ENCODE measurements at regions not wholly inside any gene's neighbourhood (a gene's known extent, or its start where the extent isn't known, plus 50 kb on each side); places are given as distances from the start of the nearest gene placed in this dataset.

- Mint-ChIP-seq H3K27me3 (no peaks in the 10 kb centered on the region), H3K27ac (no peak overlapping the region), H3K4me1 (ENCODE audit: low read depth) (no peaks in the 10 kb centered on the region), H3K4me3 (no peak overlapping the region), H3K9me3 (no peaks in the 10 kb centered on the region), H3K36me3 (ENCODE audit: low read depth) (no peaks in the 10 kb centered on the region)
- intact Hi-C loops (cut with micrococcal nuclease) = no loop called here
These were observed 260.1 kb downstream of the TUSC7 start for GRCh38 chr3:116969646-116970045.

DNA sequence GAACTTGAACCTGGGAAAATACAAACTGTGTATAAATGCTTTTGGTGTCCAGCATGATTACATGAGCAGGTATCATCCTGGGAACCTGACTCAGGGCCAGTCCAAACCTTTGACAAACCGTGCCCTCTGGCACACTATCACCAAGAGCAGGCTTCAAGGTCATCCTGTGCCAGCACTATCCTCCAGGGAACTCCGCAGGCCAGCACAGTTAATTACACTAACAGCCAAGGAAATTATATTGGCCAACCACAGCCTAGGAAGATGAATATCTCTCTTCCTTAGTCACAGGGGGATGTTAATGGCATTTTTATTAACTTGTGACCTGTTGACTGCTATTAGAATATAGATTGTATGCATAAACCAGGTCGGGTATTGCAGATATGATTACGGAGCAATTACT is 262.0 kb downstream of the TUSC7 start:
- Mint-ChIP-seq H3K27me3 (no peaks in the 10 kb centered on the region), H3K27ac (no peak overlapping the region), H3K4me3 (no peak overlapping the region), H3K36me3 (ENCODE audit: low read depth) (no peaks in the 10 kb centered on the region), H3K4me1 (ENCODE audit: low read depth) (no peaks in the 10 kb centered on the region), H3K9me3 (no peaks in the 10 kb centered on the region)
- intact Hi-C loops (cut with micrococcal nuclease) = no loop called here

DNA sequence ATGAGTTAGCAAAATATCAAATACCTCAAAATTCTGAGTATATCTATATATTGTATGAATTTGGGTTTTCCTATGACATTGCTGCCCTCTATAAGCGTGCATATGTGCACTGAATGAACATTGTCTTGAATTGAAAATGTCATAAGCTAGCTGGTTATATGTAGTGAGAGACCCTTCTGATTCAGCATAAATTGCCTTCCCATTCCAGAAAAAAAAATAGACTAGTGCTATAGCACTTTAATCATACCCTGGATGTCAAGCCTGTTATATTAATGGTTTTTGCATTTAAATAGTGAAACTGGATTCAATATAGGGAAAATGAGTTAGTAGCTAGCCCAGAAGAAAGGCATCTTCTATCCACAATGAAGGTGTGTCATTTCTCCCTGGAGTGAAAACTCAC is 265.1 kb downstream of the TUSC7 start:
- Mint-ChIP-seq H3K27me3 (no peaks in the 10 kb centered on the region), H3K36me3 (ENCODE audit: low read depth) (no peaks in the 10 kb centered on the region), H3K27ac (no peak overlapping the region), H3K4me1 (ENCODE audit: low read depth) (no peaks in the 10 kb centered on the region), H3K9me3 (no peaks in the 10 kb centered on the region), H3K4me3 (no peak overlapping the region)
- intact Hi-C loops (cut with micrococcal nuclease) = no loop called here

- Mint-ChIP-seq H3K27ac (no peak overlapping the region), H3K27me3 (no peaks in the 10 kb centered on the region), H3K4me3 (no peak overlapping the region), H3K4me1 (ENCODE audit: low read depth) (no peaks in the 10 kb centered on the region), H3K9me3 (no peaks in the 10 kb centered on the region), H3K36me3 (ENCODE audit: low read depth) (no peaks in the 10 kb centered on the region)
- intact Hi-C loops (cut with micrococcal nuclease) = no loop called here
These were observed 267.9 kb downstream of the TUSC7 start for GRCh38 chr3:116977441-116977840.

- H3K4me3 Mint-ChIP-seq = no peak overlapping the region
- intact Hi-C loops (cut with micrococcal nuclease) = no loop called here
- no peaks in the 10 kb centered on the region for H3K27me3 Mint-ChIP-seq
These were observed 270.5 kb downstream of the TUSC7 start for GRCh38 chr3:116980099-116980498.

DNA sequence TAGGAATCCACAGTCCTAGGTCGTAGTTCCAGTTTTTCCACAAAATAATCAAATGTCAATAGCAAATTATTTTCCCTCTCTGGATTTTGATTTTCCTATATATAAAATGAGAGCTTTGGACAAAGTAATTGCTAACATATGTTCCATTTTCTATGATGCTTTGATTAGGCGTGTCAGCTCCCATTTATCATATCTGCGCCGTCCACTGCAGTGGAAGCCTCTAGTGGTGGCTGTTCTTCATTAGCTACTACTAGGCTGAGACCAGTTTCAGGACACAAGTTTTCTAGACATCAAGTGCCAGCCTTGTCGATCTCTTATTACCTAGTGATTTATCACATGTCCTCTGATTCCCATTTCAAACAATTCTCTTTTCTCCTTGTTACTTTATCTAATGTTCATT is 271.5 kb downstream of the TUSC7 start:
- Mint-ChIP-seq H3K4me3 (no peak overlapping the region), H3K4me1 (ENCODE audit: low read depth) (no peaks in the 10 kb centered on the region), H3K27me3 (no peaks in the 10 kb centered on the region), H3K36me3 (ENCODE audit: low read depth) (no peaks in the 10 kb centered on the region), H3K27ac (no peak overlapping the region), H3K9me3 (no peaks in the 10 kb centered on the region)
- intact Hi-C loops (cut with micrococcal nuclease) = no loop called here

More at GRCh38 chr3:116980099-116980498, 270.5 kb downstream of the TUSC7 start:
- no peaks in the 10 kb centered on the region for H3K9me3 Mint-ChIP-seq
- no peak overlapping the region for H3K27ac Mint-ChIP-seq
- H3K4me1 Mint-ChIP-seq (ENCODE audit: low read depth) = no peaks in the 10 kb centered on the region
- H3K36me3 Mint-ChIP-seq (ENCODE audit: low read depth) = no peaks in the 10 kb centered on the region

DNA sequence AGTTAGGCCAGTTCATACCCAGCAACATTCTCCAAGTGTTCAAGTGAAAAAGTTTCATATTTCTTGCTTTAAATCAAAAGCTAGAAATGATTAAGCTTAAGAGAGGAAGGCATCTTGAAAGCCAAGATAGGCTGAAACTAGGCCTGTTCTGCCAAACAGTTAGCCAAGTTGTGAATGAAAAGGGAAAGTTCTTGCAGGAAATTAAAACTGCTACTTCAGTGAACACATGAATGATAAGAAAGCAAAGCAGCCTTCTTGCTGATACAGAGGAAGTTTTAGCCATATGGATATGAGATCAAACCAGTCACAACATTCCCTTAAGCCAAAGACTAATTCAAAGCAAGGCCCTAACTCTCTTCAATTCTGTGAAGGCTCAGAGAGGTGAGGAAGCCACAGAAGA is 274.7 kb downstream of the TUSC7 start:
- no peaks in the 10 kb centered on the region for H3K4me1 Mint-ChIP-seq (ENCODE audit: low read depth)
- H3K4me3 Mint-ChIP-seq = no peak overlapping the region
- H3K27ac Mint-ChIP-seq = no peak overlapping the region
- intact Hi-C loops (cut with micrococcal nuclease) = no loop called here
- no peaks in the 10 kb centered on the region for H3K36me3 Mint-ChIP-seq (ENCODE audit: low read depth)
- H3K27me3 Mint-ChIP-seq = no peaks in the 10 kb centered on the region
- H3K9me3 Mint-ChIP-seq = no peaks in the 10 kb centered on the region

- H3K9me3 Mint-ChIP-seq = no peaks in the 10 kb centered on the region
- no peaks in the 10 kb centered on the region for H3K36me3 Mint-ChIP-seq (ENCODE audit: low read depth)
These were observed 284.8 kb downstream of the TUSC7 start for GRCh38 chr3:116994351-116994879.

DNA sequence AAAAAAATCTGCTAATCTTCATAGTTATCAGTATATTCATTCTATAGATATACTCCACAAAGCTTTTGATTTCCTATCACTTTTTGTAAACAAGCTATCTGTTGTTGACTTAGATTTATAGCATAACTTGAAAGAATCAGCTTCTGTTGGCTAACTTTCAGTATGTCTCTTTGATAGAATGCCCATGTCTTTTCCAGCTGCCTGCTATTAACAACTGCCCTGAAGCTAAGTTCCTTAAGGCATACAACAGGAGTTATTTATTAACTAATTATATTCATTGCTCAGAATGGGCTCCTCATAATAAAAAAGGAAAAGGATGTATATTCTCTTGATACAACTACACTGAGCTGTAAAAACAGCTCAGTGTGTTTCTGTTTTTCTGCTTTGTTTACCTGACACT is 293.9 kb downstream of the TUSC7 start:
- intact Hi-C loops (cut with micrococcal nuclease) = no loop called here
- no peak overlapping the region for H3K27ac Mint-ChIP-seq
- H3K4me1 Mint-ChIP-seq (ENCODE audit: low read depth) = no peaks in the 10 kb centered on the region
- no peaks in the 10 kb centered on the region for H3K9me3 Mint-ChIP-seq
- H3K36me3 Mint-ChIP-seq (ENCODE audit: low read depth) = no peaks in the 10 kb centered on the region
- H3K27me3 Mint-ChIP-seq = no peaks in the 10 kb centered on the region
- H3K4me3 Mint-ChIP-seq = no peak overlapping the region

More at GRCh38 chr3:116994351-116994879, 284.8 kb downstream of the TUSC7 start:
- intact Hi-C loops (cut with micrococcal nuclease) = no loop called here
- no peak overlapping the region for H3K4me3 Mint-ChIP-seq
- H3K4me1 Mint-ChIP-seq (ENCODE audit: low read depth) = no peaks in the 10 kb centered on the region
- H3K27ac Mint-ChIP-seq = no peak overlapping the region
- H3K27me3 Mint-ChIP-seq = no peaks in the 10 kb centered on the region

GRCh38 chr3:117005274-117005673 is 295.7 kb downstream of the TUSC7 start:
- H3K27ac Mint-ChIP-seq = no peak overlapping the region
- intact Hi-C loops (cut with micrococcal nuclease) = no loop called here
- no peaks in the 10 kb centered on the region for H3K4me1 Mint-ChIP-seq (ENCODE audit: low read depth)
- H3K9me3 Mint-ChIP-seq = no peaks in the 10 kb centered on the region
- H3K27me3 Mint-ChIP-seq = no peaks in the 10 kb centered on the region
- H3K36me3 Mint-ChIP-seq (ENCODE audit: low read depth) = no peaks in the 10 kb centered on the region
- H3K4me3 Mint-ChIP-seq = no peak overlapping the region

- H3K4me3 Mint-ChIP-seq = no peak overlapping the region
- H3K9me3 Mint-ChIP-seq = no peaks in the 10 kb centered on the region
- H3K36me3 Mint-ChIP-seq (ENCODE audit: low read depth) = no peaks in the 10 kb centered on the region
- H3K27me3 Mint-ChIP-seq = no peaks in the 10 kb centered on the region
- no peaks in the 10 kb centered on the region for H3K4me1 Mint-ChIP-seq (ENCODE audit: low read depth)
- no peak overlapping the region for H3K27ac Mint-ChIP-seq
- intact Hi-C loops (cut with micrococcal nuclease) = no loop called here
These were observed 296.4 kb downstream of the TUSC7 start for GRCh38 chr3:117005911-117006522.

DNA sequence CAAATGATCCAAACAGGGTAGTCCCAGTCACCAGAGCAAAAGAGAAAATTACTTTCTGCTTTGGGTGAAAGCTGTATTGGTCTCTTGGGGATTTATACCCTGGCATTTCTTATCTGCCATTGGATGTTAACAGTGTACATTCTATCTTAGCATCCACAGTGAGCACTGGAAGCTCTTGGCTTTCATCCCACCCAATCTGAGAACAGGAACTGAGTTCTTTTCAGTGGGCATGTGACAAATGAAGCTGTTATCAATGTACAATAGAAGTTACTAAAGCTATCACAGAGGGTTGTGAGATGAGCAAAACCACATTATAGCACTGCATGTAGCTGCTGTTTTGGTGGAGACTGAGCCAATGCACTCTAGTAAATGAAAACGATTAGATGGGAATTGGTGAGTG is 300.7 kb downstream of the TUSC7 start:
- intact Hi-C loops (cut with micrococcal nuclease) = loop anchor here (10.0 kb wide), 1 partner anchor 984 kb away; no protein-coding TSS in a partner anchor
- H3K27me3 Mint-ChIP-seq = no peaks in the 10 kb centered on the region
- H3K36me3 Mint-ChIP-seq (ENCODE audit: low read depth) = no peaks in the 10 kb centered on the region
- no peaks in the 10 kb centered on the region for H3K9me3 Mint-ChIP-seq
- peaks cover 12% of the 10 kb centered on the region for H3K4me1 Mint-ChIP-seq (ENCODE audit: low read depth)
- H3K27ac Mint-ChIP-seq = no peak overlapping the region
- H3K4me3 Mint-ChIP-seq = no peak overlapping the region

- Mint-ChIP-seq H3K4me3 (no peak overlapping the region), H3K27me3 (peaks cover 5% of the 10 kb centered on the region), H3K36me3 (ENCODE audit: low read depth) (no peaks in the 10 kb centered on the region), H3K27ac (no peak overlapping the region), H3K4me1 (ENCODE audit: low read depth) (peaks cover 12% of the 10 kb centered on the region), H3K9me3 (no peaks in the 10 kb centered on the region)
- intact Hi-C loops (cut with micrococcal nuclease) = loop anchor here (10.0 kb wide), 1 partner anchor 983 kb away; no protein-coding TSS in a partner anchor
These were observed 302.2 kb downstream of the TUSC7 start for GRCh38 chr3:117011687-117012250.

GRCh38 chr3:117016378-117016777 is 306.8 kb downstream of the TUSC7 start:
- H3K27ac Mint-ChIP-seq = no peak overlapping the region
- H3K36me3 Mint-ChIP-seq (ENCODE audit: low read depth) = no peaks in the 10 kb centered on the region
- H3K4me1 Mint-ChIP-seq (ENCODE audit: low read depth) = peaks cover 34% of the 10 kb centered on the region
- peaks cover 18% of the 10 kb centered on the region for H3K27me3 Mint-ChIP-seq
- H3K9me3 Mint-ChIP-seq = no peaks in the 10 kb centered on the region
- intact Hi-C loops (cut with micrococcal nuclease) = loop anchor here (5.0 to 10.0 kb wide), 2 partner anchors 244 to 978 kb away; no protein-coding TSS in a partner anchor
- H3K4me3 Mint-ChIP-seq = no peak overlapping the region
